HepG2 (cell line): ENCODE measurements at regions not wholly inside any gene's neighbourhood (a gene's known extent, or its start where the extent isn't known, plus 50 kb on each side); places are given as distances from the start of the nearest gene placed in this dataset.

Experiments used
- ATAC-seq: fragments of 200-7000 bp; cut with Tn5 transposase; 3 replicates; pipeline ENCODE4 v1.9.1; 2020; ENCODE audit warnings: mild to moderate bottlenecking, moderate library complexity
- BruUV-seq: library from RNA; stranded (reverse); fragments of 400-500 nt; replicated peaks from 2 replicates; lab custom pipeline; 2021; lab: Mats Ljungman, UMichigan
- CTCF ChIA-PET: fragments of 300-600 bp; formaldehyde crosslinking; extraction: SDS; loops from one replicate; lab custom pipeline; 2021; ENCODE audit warnings: low total read pairs, inconsistent platforms, low intra/inter-chr PET ratio; lab: Yijun Ruan, JAX
- POLR2A ChIA-PET: fragments of 350-600 bp; sonication (Branson Sonifier 250); formaldehyde crosslinking; loops from one replicate; lab custom pipeline; 2020; ENCODE audit warnings: antibody characterized with exemption, inconsistent platforms; lab: Yijun Ruan, JAX
- DNase-seq: peaks from one replicate; pipeline ENCODE4 v3.0.0-alpha.2; 2015; ENCODE audit warnings: low spot score
- FAIRE-seq: peaks from 3 replicates; lab custom pipeline; 2011; peaks lifted over from hg19 to GRCh38; lab: Jason Lieb, UNC
- H2AFZ ChIP-seq: one replicate; pipeline ENCODE4 v1.6.1; 2011; ENCODE audit warnings: low read length, inconsistent platforms
- H3K27ac ChIP-seq: fragments of 300-600 bp; 3 replicates; pipeline ENCODE4 v1.8.0; 2011; ENCODE audit warnings: mixed run types, mild to moderate bottlenecking, mixed read lengths, low read length, inconsistent platforms; ENCODE audit not compliant: insufficient read depth; ENCODE audit errors: extremely low read length
- H3K27me3 ChIP-seq, 2 experiments: fragments of 200-600 bp in 1 of 2; 2 replicates in 1 of 2; 3 replicates in 1 of 2; pipeline versions ENCODE4 v1.6.0 to v1.8.0; 2011; ENCODE audit warnings: low read length in 2 of 2, mild to moderate bottlenecking in 2 of 2, moderate library complexity in 2 of 2, inconsistent platforms in 1 of 2; ENCODE audit not compliant: insufficient read depth in 2 of 2, control insufficient read depth in 1 of 2
- H3K36me3 ChIP-seq, 2 experiments: fragments of 200-600 bp in 1 of 2; replicated peaks in 1 of 2; 2 replicates in 1 of 2; 3 replicates in 1 of 2; pipeline versions ENCODE4 v1.5.1 to v1.8.0; 2011; ENCODE audit warnings: low read length in 2 of 2, inconsistent platforms in 1 of 2; ENCODE audit not compliant: insufficient read depth in 2 of 2, control insufficient read depth in 1 of 2
- H3K4me1 ChIP-seq: 2 replicates; pipeline ENCODE4 v1.5.1; 2012; ENCODE audit warnings: low read length, inconsistent platforms; ENCODE audit not compliant: insufficient read depth
- H3K4me2 ChIP-seq: 2 replicates; pipeline ENCODE4 v1.6.0; 2011; ENCODE audit warnings: low read depth, low read length, inconsistent platforms
- H3K4me3 ChIP-seq, 3 experiments: fragments of 200-600 bp in 1 of 3; sonication (generic), shearing (Covaris generic) in 1 of 3; replicated peaks in 1 of 3; 2 replicates each; pipeline ENCODE4 v1.5.1; 2011 to 2016; ENCODE audit warnings: low read length in 3 of 3, inconsistent platforms in 2 of 3, low read depth in 2 of 3, mild to moderate bottlenecking in 2 of 3, control low read depth in 1 of 3, mixed read lengths in 1 of 3; ENCODE audit not compliant: insufficient read depth in 1 of 3
- H3K79me2 ChIP-seq: one replicate; pipeline ENCODE4 v1.6.1; 2011; ENCODE audit warnings: low read length, inconsistent platforms; ENCODE audit not compliant: insufficient read depth
- H3K9ac ChIP-seq: 2 replicates; pipeline ENCODE4 v1.6.0; 2011; ENCODE audit warnings: mild to moderate bottlenecking, low read depth, low read length, inconsistent platforms; ENCODE audit not compliant: insufficient read depth
- H3K9me3 ChIP-seq: 2 replicates; pipeline ENCODE4 v1.5.1; 2012; ENCODE audit warnings: mild to moderate bottlenecking, low read length
- H4K20me1 ChIP-seq: 2 replicates; pipeline ENCODE4 v1.6.0; 2011; ENCODE audit warnings: inconsistent platforms, mild to moderate bottlenecking, low read length, moderate library complexity; ENCODE audit not compliant: insufficient read depth
- AFF4 ChIP-seq: sonication (generic); formaldehyde crosslinking; IDR thresholded peaks from 2 replicates; pipeline ENCODE4 v1.4.0; 2020; ENCODE audit warnings: missing genetic modification reagents
- ATF2 ChIP-seq: sonication (generic); formaldehyde crosslinking; IDR thresholded peaks from 2 replicates; pipeline ENCODE4 v1.4.0; 2020; ENCODE audit warnings: missing genetic modification reagents
- ELF3 ChIP-seq: IDR thresholded peaks from 2 replicates; pipeline ENCODE4 v1.6.1; 2016; ENCODE audit warnings: missing genetic modification reagents, missing compliant biosample characterization
- FOXP4 ChIP-seq: sonication (generic); formaldehyde crosslinking; IDR thresholded peaks from 2 replicates; pipeline ENCODE4 v1.4.0; 2020; ENCODE audit warnings: missing genetic modification reagents
- ISL2 ChIP-seq: sonication (generic); formaldehyde crosslinking; IDR thresholded peaks from 2 replicates; pipeline ENCODE4 v1.5.0; 2020; ENCODE audit warnings: missing genetic modification reagents
- KAT7 ChIP-seq: IDR thresholded peaks from 2 replicates; pipeline ENCODE4 v1.6.1; 2018; ENCODE audit warnings: borderline replicate concordance, missing compliant biosample characterization
- MLX ChIP-seq: IDR thresholded peaks from 2 replicates; pipeline ENCODE4 v1.6.1; 2016
- SRSF1 ChIP-seq: fragments of 200-400 bp; formaldehyde crosslinking; optimal IDR thresholded peaks from 2 replicates; pipeline ENCODE3; 2017; ENCODE audit warnings: mild to moderate bottlenecking, low read depth, low read length, moderate library complexity
- SUZ12 ChIP-seq: fragments of 150-350 bp; IDR thresholded peaks from 2 replicates; pipeline ENCODE4 v1.6.1; 2014; ENCODE audit warnings: low read depth, low read length
- ZNF224 ChIP-seq: sonication (generic); formaldehyde crosslinking; IDR thresholded peaks from 2 replicates; pipeline ENCODE4 v1.5.0; 2020; ENCODE audit warnings: mild to moderate bottlenecking, missing genetic modification reagents
- ZNF562 ChIP-seq: sonication (generic); formaldehyde crosslinking; IDR thresholded peaks from 2 replicates; pipeline ENCODE4 v1.8.0; 2022; ENCODE audit warnings: missing genetic modification reagents, borderline replicate concordance
- ZNF709 ChIP-seq: sonication (generic); formaldehyde crosslinking; IDR thresholded peaks from 2 replicates; pipeline ENCODE4 v1.5.0; 2020; ENCODE audit warnings: mild to moderate bottlenecking, missing genetic modification reagents
- ZNF737 ChIP-seq: sonication (generic); formaldehyde crosslinking; IDR thresholded peaks from 2 replicates; pipeline ENCODE4 v1.5.0; 2020; ENCODE audit warnings: missing genetic modification reagents, mild to moderate bottlenecking, borderline replicate concordance
- ZNF772 ChIP-seq: sonication (generic); formaldehyde crosslinking; IDR thresholded peaks from 2 replicates; pipeline ENCODE4 v1.5.0; 2020; ENCODE audit warnings: mild to moderate bottlenecking, missing genetic modification reagents
- WGBS: methylation state at CpG from one replicate; pipeline ENCODE4 v1.1.6; 2017; ENCODE audit warnings: low lambda C conversion rate; 5-methylcytosine and 5-hydroxymethylcytosine counted together
- in situ Hi-C: cut with HindIII; loops from 2 replicates; pipeline ENCODE4 v1.10.0; 2017; ENCODE audit warnings: low pct_unique_long_range_greater_than_20kb; ENCODE audit not compliant: extremely low pct_ligation_motif_present
- intact Hi-C: fragments of 100-400 bp; cut with micrococcal nuclease; formaldehyde crosslinking; loops from one replicate; pipeline ENCODE4 v1.10.0; 2022; ENCODE audit not compliant: unreplicated experiment

GRCh38 chr2:201949181-201949926, 84.3 kb upstream of the FZD7 start:
- no peak overlapping the region for H3K4me2 ChIP-seq
- ATAC-seq (no peak), DNase-seq (no peak), FAIRE-seq (no peak)
- H3K4me3 ChIP-seq = no peak overlapping the region
- CTCF ChIA-PET = no interaction called here
- peaks cover 2 to 10% of the 10 kb centered on the region in 2 experiments; a peak in 2 of 5 replicates for H3K27me3 ChIP-seq
- no peaks in the 10 kb centered on the region for H3K79me2 ChIP-seq
- in situ Hi-C loops (no loop called here), intact Hi-C loops (no loop called here)
- H3K4me1 ChIP-seq = no peaks in the 10 kb centered on the region
- H3K27ac ChIP-seq = no peak overlapping the region
- no TSS peak for BruUV-seq
- no peak for TF ChIP-seq ZNF224 (CRISPR knock-in tag)
- TF ChIP-seq KAT7 (CRISPR knock-in tag) = no peak
- no peak for TF ChIP-seq SUZ12
- TF ChIP-seq SRSF1 = no peak
- no peak for TF ChIP-seq AFF4 (CRISPR knock-in tag)
- no peak for TF ChIP-seq ATF2 (CRISPR knock-in tag)
- no peak for TF ChIP-seq ZNF737 (CRISPR knock-in tag)
- no peak for TF ChIP-seq ELF3 (CRISPR knock-in tag)
- TF ChIP-seq ZNF562 (CRISPR knock-in tag) = no peak
- TF ChIP-seq ISL2 (CRISPR knock-in tag) = no peak
- TF ChIP-seq FOXP4 = no peak
- no peak for TF ChIP-seq ZNF709 (CRISPR knock-in tag)
- TF ChIP-seq MLX (CRISPR knock-in tag) = no peak
- no peak for TF ChIP-seq ZNF772 (CRISPR knock-in tag)
- H2AFZ ChIP-seq = no peak overlapping the region
- no peaks in the 10 kb centered on the region for H3K36me3 ChIP-seq
- no peaks in the 10 kb centered on the region for H3K9me3 ChIP-seq
- no peaks in the 10 kb centered on the region for H4K20me1 ChIP-seq
- H3K9ac ChIP-seq = no peak overlapping the region
- WGBS = 60% methylated on average over 22 of the region's 22 CpGs
- POLR2A ChIA-PET = no interaction called here
